HG03342 (cell line): ENCODE measurements at regions not wholly inside any gene's neighbourhood (a gene's known extent, or its start where the extent isn't known, plus 50 kb on each side); places are given as distances from the start of the nearest gene placed in this dataset.

Experiments
- ATAC-seq: cut with Tn5 transposase; IDR thresholded peaks from one replicate; pipeline ENCODE4 v1.9.1; 2021; ENCODE audit warnings: mild to moderate bottlenecking, moderate library complexity; ENCODE audit not compliant: unreplicated experiment

DNA sequence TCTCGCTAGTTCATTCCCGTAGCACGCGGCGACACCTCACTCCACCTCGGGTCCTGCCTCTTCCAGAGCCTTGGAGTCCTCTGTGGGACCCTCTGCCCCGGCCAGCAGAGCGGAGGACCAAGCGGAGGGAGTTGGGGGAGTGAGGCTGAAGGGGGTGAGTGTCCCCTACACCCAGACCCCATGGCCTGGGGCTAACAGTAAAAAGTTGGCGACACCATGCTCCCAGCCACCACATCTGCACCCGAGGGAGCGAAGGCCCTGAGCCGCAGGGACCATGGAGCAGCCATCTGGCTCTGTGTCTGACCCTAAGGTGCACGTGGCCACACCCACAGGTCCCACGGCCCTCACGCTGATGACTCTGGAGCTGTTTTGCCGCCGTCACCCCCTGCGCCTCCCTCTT lies 293.8 kb downstream of the BRD1 start:
- ATAC-seq = no peak

DNA sequence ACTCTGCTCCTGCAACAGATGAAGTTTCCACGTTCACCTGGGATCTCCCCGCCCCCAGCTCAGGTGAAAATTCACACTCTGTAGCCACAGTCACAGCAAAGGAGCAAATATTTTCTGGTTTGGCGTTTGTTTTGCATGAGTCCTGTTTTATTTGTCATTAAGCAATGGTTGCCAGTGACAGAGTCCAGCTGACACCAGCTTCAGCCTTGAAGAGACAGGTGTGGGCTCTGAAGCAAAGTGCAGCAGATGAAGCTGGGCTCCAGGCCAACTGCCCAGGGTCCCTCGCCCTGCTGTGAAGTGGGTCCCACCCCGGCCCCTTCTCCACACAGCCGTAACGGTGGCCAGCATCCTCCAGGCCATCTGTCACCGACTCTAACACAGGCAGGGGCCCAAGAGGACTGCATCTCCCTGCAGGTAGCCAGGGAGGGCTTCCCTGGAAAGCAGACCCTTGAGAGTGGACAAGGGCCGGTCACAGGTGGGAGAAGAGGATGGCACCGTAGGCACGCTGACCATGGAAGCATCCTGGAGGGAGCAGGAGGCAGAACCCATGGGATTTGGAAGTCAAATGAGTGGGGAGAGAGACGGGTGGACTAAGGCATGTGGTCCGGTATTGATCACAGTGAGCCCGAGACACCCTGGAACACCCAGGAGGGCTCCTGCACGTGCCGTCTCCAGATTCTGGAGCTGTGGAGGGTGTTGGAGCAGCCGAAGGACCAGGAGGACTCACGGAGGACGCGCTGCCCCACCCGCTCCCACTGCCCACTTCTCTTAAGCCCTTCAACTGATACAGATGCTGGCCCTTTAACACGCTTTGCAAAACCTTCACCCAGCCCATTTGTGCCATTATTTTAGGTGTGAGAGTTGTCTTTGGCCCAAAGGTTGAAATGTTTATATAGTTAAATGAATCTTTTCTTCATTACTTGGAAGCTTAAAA lies 294.5 kb downstream of the BRD1 start:
- no peak for ATAC-seq

DNA sequence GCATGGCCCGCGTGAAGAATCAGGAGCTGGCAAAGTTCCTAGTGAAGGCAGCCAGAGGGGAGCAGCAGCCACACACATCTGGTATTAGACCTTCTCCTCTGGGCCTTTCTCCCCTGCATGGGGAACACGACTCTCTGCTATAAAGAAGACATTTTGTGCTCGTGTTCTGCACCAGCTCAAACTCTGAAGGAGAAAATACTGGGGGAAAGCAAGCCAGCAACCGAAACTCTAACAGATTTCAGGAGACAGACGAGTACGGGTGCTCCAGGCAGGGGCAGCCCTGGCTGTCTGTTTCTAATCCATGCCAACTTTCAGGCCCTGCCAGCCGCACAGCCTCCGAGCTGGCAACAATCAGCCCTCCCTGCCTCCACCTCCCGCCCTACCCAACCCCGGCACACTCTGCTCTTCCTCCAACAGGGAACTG lies 296.3 kb downstream of the BRD1 start:
- ATAC-seq = no peak

DNA sequence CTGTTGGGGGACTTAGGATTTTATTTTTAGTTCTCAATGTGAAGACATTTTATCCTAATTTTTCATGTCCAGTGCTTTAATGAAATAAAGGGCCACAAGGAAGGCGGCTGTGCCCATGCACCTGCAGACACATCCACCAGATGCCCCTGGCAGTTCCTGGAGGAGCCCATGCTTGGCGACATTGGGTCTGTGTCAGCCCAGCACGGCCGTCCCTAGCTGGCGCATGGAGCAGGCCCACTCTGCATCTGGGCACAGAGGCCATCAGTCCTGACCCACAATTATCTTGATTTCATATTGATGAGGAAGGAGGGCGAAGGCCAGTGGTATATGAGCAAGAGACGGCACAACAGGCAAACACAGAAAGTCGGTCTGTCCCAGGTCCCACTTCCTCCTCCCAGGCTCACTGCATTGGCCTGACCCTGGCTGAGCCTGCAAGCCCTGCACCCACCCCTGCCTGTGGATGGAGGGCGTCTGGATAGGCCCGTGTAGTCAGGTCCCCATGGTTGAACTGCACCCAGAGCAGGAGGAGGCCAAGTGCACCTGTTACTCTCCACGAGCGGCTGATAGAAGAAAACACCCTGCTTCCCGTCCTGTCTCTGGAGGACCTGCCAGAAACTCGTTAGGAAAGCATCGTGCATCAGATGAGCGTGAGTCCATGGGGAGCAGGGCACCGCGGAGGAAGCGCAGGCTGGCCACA lies 296.9 kb downstream of the BRD1 start:
- no peak for ATAC-seq

DNA sequence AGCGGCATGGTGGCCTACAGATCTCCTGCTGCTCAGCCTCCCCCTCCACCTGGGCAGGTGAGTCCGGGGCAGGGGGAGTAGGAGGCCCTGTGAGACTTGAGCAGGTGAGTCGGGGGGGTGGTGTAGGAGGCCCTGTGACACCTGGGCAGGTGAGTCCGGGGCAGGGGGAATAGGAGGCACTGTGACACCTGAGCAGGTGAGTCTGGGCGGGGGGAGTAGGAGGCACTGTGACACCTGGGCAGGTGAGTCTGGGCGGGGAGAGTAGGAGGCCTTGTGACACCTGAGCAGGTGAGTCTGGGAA lies 299.3 kb downstream of the BRD1 start:
- no peak for ATAC-seq

DNA sequence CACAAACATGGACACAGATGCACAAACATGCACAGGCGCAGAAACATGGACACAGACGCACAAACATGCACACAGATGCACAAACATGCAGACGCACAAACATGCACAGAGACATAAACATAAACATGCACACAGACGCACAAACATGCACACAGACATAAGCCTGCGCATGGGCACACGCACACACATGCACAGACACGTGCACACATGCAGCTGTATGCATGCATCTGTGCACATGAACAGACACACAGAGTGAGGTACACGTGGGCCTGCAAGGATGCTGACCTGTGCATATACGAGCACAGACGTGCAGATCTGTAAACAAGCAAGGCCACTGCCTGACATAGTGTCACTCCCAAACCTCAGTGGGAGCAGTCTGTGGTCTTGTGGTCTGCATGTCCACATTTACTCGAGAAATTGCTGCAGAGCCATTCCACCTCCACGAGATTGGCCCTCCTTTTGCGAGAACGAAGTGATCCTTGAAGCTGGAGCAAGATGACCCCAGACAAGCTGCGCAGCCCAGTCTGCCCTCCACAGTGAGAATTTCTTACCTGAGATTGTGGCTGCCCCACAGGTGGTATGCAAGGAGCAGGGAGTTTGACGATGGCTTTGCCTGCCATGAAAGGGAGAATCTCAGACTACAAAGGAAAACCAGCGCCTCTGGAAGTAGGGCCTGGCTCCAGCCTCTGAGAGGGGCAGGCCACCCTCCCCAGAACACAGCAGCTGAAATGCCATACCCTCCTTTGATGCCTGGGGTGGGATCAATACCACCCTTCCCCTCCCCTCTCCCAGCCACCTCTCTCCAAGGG lies 299.9 kb downstream of the BRD1 start:
- ATAC-seq = no peak

DNA sequence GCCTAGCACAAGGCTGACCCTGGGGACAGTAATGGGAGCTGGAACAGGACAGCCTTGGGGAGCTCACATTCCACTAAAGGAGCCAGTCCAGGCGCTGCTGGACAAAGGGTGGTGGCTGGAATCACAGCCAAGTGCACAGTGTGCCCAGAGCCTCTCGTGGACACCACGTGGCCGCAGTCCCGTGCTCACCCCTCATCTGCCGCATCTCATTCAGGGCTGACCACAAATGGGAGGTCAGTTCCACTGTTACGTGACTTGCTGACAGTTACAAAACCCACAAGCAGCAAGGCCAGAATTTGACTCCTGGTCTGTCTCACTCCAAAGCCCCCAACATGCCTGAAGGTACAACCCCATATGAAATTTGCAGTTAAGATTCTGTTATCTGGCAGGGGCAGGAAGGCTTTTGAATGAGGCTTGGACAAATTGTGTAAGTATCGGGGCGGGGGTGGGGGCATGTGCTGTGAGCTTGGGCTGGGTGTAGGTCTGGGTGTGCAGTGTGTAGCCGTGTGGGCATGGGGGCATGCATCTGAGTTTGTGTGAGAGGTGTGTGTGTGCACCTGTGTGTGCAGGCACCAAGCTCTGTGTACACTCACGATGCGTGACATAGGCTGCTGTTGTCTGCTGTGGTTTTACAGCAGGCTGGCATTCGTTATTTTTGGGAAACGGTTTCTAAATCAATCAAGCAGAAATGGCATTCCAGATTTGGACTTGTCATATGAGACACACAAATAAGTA lies 301.7 kb downstream of the BRD1 start:
- ATAC-seq = no peak

GRCh38 chr22:49525360-49525759 lies 302.3 kb downstream of the BRD1 start:
- no peak for ATAC-seq

GRCh38 chr22:49524362-49524761 lies 303.3 kb downstream of the BRD1 start:
- ATAC-seq = no peak

DNA sequence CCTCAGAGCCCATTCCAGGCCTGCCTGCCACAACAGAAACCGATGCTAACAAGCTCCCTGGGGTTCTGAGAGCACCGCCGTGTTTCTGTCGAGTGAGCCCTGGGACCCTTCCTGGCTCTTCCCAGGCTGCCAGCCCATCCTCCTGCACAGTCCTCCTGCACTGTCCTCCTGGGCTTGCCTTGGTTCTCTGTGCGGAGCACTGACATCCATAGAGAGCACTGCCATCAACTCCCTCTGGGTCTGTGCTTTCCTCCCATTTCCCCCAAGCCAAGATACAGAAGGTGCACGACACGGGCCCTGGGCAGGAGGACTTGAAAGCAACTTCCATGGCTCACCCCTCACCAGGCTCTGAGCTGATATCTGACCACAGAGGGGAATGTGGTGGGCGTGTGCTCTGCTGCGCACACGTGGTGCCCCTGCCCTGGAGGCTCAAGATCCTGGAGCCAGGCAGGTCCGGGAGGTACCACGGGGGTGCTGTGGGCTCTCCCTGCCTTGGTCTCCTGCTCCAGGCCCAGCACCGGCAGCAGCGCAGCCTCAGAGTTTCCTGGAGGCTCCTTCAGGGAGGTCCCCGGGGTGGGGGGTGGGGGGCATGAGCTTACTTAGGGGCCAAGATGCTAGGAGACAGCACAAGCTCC lies 304.2 kb downstream of the BRD1 start:
- ATAC-seq = no peak

- no peak for ATAC-seq
Observed at GRCh38 chr22:49522582-49523373, 304.9 kb downstream of the BRD1 start.

- no peak for ATAC-seq
Observed at GRCh38 chr22:49521787-49522224, 305.9 kb downstream of the BRD1 start.

- ATAC-seq = no peak
Observed at GRCh38 chr22:49519117-49519737, 308.4 kb downstream of the BRD1 start.

- no peak for ATAC-seq
Observed at GRCh38 chr22:49518436-49518970, 309.2 kb downstream of the BRD1 start.

DNA sequence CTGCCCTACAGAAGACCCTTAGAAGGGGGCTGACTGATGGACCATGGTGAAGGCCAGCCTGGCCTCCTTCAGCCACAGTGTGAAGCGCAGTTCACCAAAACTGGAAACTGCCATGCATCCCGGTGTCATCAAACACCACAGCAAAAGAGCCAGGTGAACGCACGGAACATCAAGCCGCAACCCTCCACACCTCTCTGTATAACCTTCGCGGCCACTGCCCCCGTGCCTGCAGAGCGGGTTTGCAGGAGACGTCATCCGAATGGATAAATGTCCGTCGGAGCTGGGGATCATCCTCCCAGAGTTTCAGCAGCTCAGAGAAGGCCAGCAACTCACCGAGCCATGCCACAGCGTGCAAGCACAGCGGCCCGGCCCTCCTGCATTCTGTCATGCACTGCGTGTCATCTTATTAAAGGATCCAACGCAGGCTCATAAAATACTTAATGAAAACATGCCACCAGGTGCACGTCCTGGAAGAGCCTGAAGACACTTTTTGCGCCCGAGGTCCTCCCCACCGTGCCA lies 309.9 kb downstream of the BRD1 start:
- ATAC-seq = no peak

GRCh38 chr22:49517211-49517610 lies 310.5 kb downstream of the BRD1 start:
- no peak for ATAC-seq

DNA sequence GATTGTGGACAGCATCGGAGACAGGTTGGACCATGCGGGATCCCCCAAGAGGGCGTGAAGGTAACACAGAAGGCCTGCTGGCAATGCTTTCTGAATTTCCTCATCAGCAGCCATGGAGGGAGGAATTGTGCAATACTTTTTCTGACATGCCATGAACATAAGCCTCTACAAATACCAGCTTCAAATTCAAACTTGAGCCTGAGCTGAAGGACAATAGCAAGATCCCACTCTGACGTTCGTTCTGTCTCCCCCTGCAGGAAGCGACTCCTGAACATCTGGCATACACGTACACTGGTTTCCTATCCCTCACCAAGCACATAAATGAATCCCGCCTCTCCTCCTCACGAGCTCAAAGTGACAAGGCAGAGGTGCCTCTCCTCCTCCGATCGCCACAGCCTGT lies 312.2 kb downstream of the BRD1 start:
- ATAC-seq = no peak

DNA sequence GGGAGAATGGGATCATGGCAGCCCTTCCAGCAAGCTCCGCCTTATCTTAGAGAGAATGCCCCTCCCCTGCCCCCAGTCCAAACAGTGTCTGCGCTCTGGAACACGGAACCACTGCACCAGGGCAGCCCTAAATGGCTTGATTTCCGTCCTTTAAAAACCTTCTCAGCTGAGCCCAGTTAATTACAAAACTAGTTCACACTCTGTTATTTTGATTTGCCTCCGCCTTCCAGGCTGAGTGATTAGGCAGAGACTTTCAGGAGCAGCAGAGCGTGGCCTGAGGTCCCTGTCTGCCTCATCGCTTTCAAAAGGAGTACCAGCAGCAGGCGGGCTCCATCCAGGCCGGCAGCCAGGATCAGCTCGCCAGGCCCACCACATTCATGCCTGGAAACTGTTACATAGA lies 313.0 kb downstream of the BRD1 start:
- no peak for ATAC-seq

GRCh38 chr22:49514211-49514610 lies 313.5 kb downstream of the BRD1 start:
- no peak for ATAC-seq
